ENCODE measurements at regions not wholly inside any gene's neighbourhood (a gene's known extent, or its start where the extent isn't known, plus 50 kb on each side); places are given as distances from the start of the nearest gene placed in this dataset.

GRCh38 chr3:27573780-27574437, 89.7 kb upstream of the SLC4A7 start:
- no peak for TF ChIP-seq EZH2 (IDR thresholded peaks at IDR 0.05; ENCODE audit: insufficient read depth, poor library complexity, severe bottlenecking)
- TF ChIP-seq EZH2phosphoT487 (IDR thresholded peaks at IDR 0.05; ENCODE audit: insufficient read depth, low read depth), result no peak
